NB4 (cell line): ENCODE measurements at regions not wholly inside any gene's neighbourhood (a gene's known extent, or its start where the extent isn't known, plus 50 kb on each side); places are given as distances from the start of the nearest gene placed in this dataset.

Experiments
- MYC ChIP-seq: IDR thresholded peaks from 2 replicates; pipeline ENCODE4 v1.6.1; 2011; ENCODE audit warnings: low read depth, low read length
- POLR2A ChIP-seq: IDR thresholded peaks from 2 replicates; pipeline ENCODE4 v1.6.1; 2011; ENCODE audit warnings: mild to moderate bottlenecking; ENCODE audit not compliant: insufficient read length; ENCODE audit errors: extremely low read depth
- TF ChIP-seq, protein P1 (sequence below): IDR thresholded peaks from one replicate; pipeline ENCODE4 v1.5.1; 2012; ENCODE audit warnings: low read depth, low read length

- TF ChIP-seq, protein P1, sequence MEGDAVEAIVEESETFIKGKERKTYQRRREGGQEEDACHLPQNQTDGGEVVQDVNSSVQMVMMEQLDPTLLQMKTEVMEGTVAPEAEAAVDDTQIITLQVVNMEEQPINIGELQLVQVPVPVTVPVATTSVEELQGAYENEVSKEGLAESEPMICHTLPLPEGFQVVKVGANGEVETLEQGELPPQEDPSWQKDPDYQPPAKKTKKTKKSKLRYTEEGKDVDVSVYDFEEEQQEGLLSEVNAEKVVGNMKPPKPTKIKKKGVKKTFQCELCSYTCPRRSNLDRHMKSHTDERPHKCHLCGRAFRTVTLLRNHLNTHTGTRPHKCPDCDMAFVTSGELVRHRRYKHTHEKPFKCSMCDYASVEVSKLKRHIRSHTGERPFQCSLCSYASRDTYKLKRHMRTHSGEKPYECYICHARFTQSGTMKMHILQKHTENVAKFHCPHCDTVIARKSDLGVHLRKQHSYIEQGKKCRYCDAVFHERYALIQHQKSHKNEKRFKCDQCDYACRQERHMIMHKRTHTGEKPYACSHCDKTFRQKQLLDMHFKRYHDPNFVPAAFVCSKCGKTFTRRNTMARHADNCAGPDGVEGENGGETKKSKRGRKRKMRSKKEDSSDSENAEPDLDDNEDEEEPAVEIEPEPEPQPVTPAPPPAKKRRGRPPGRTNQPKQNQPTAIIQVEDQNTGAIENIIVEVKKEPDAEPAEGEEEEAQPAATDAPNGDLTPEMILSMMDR: no peak
- TF ChIP-seq MYC: no peak
- TF ChIP-seq POLR2A: no peak
These were observed 173.8 kb upstream of the AGR3 start for GRCh38 chr7:17055596-17055995.
